ENCODE measurements at regions not wholly inside any gene's neighbourhood (a gene's known extent, or its start where the extent isn't known, plus 50 kb on each side); places are given as distances from the start of the nearest gene placed in this dataset.

- TF ChIP-seq ZNF24 (tag by site-specific recombination; IDR thresholded peaks at IDR 0.05) (no peak), PBX3 (CRISPR knock-in tag; IDR thresholded peaks at IDR 0.05) (no peak), ZNF626 (tag by site-specific recombination; IDR thresholded peaks at IDR 0.05) (no peak), YY1 (tag by site-specific recombination; IDR thresholded peaks at IDR 0.05) (no peak), ZNF280D (tag by site-specific recombination; IDR thresholded peaks at IDR 0.05) (no peak)
These were observed 663.8 kb upstream of the MIR17HG start for GRCh38 chr13:90683711-90684131.

Data from HEK293 (cell line).